ENCODE measurements at regions not wholly inside any gene's neighbourhood (a gene's known extent, or its start where the extent isn't known, plus 50 kb on each side); places are given as distances from the start of the nearest gene placed in this dataset.

DNA sequence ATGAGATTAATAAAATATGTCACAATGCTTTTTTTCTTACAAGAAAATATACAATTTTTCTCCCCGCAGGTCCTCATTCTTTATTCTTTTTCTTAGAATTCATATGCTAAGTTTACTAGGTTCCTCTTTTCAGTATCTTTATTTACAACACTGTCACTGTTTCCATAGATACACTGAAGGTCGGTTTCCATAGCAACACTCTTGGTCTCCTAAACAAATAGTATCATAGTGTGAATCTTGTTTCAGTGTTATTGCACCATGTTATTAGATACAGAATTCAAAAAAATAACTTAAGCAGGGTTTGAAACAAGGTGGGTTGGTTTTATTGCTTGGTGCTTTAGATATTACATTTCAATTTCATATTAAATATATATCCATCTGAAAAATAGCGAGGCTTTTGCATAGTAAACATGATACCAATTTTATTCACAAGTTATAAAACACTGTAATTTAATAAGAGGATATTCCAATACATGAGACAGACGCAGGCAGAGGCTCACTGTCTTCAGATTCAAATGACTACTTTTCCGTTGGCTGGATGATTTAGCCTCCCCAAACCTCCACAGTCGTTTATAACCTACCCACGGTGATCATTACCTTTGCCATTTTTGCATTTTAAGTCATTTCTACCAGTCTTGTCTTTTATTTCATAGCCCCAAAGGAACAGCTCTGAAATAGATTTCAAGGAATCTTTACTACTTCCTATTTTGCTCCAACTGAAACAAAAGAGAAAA, 88.9 kb upstream of the KLF6 start (continued):
- TF ChIP-seq MYC (IDR thresholded peaks at IDR 0.05; ENCODE audit: low read depth, low read length) (no peak), MYC (CRISPR knock-in tag; IDR thresholded peaks at IDR 0.05; ENCODE audit: borderline replicate concordance, low read depth) (no peak), HLTF (IDR thresholded peaks at IDR 0.05) (no peak), FOSL1 (tag; conservative IDR thresholded peaks at IDR 0.05) (peak; percentile 70), GATA2 (CRISPR knock-in tag; IDR thresholded peaks at IDR 0.05) (no peak), CEBPB (tag; IDR thresholded peaks at IDR 0.05) (peak; percentile 87), TEAD4 (IDR thresholded peaks at IDR 0.05; ENCODE audit: low read length) (peak; percentile 47; the same call in 1 of the 2 replicates), TEAD4 (CRISPR knock-in tag; IDR thresholded peaks at IDR 0.05; ENCODE audit: borderline replicate concordance) (no peak), MAZ (CRISPR knock-in tag; conservative IDR thresholded peaks at IDR 0.05 in 1 of 2, IDR thresholded peaks at IDR 0.05 in 1 of 2) (no peak), ZNF282 (CRISPR knock-in tag; IDR thresholded peaks at IDR 0.05) (no peak), KDM4B (IDR thresholded peaks at IDR 0.05; ENCODE audit: borderline replicate concordance in 2 of 2, low read depth in 1 of 2) (no peak), MEIS2 (IDR thresholded peaks at IDR 0.05; ENCODE audit: partially characterized antibody) (peak; percentile 72), ZNF584 (CRISPR knock-in tag; IDR thresholded peaks at IDR 0.05; ENCODE audit: low read depth) (peak; percentile 23; the same call in 1 of the 2 replicates), GABPA (tag; conservative IDR thresholded peaks at IDR 0.05; ENCODE audit: low read depth) (0 out of 2 replicates have a peak, but pooled peaks have one; percentile 26), BRCA1 (IDR thresholded peaks at IDR 0.05) (no peak), BRCA1 (CRISPR knock-in tag; IDR thresholded peaks at IDR 0.05) (no peak), ZNF561 (CRISPR knock-in tag; conservative IDR thresholded peaks at IDR 0.05) (no peak), MYNN (IDR thresholded peaks at IDR 0.05) (peak; percentile 99), MYNN (CRISPR knock-in tag; IDR thresholded peaks at IDR 0.05) (no peak), CBFA2T2 (conservative IDR thresholded peaks at IDR 0.05) (no peak), EP300 (IDR thresholded peaks at IDR 0.05; ENCODE audit: low read length) (peak; percentile 78), ARID1B (IDR thresholded peaks at IDR 0.05) (peak; percentile 49; the same call in 1 of the 2 replicates)
- TF ChIP-seq, protein P1, sequence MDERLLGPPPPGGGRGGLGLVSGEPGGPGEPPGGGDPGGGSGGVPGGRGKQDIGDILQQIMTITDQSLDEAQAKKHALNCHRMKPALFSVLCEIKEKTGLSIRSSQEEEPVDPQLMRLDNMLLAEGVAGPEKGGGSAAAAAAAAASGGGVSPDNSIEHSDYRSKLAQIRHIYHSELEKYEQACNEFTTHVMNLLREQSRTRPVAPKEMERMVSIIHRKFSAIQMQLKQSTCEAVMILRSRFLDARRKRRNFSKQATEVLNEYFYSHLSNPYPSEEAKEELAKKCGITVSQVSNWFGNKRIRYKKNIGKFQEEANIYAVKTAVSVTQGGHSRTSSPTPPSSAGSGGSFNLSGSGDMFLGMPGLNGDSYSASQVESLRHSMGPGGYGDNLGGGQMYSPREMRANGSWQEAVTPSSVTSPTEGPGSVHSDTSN (CRISPR knock-in tag; IDR thresholded peaks at IDR 0.05; ENCODE audit: low read depth), result no peak
- TF ChIP-seq, protein P1 (tag; conservative IDR thresholded peaks at IDR 0.05; ENCODE audit: low read depth), result peak; percentile 59
- TF ChIP-seq, protein P2, sequence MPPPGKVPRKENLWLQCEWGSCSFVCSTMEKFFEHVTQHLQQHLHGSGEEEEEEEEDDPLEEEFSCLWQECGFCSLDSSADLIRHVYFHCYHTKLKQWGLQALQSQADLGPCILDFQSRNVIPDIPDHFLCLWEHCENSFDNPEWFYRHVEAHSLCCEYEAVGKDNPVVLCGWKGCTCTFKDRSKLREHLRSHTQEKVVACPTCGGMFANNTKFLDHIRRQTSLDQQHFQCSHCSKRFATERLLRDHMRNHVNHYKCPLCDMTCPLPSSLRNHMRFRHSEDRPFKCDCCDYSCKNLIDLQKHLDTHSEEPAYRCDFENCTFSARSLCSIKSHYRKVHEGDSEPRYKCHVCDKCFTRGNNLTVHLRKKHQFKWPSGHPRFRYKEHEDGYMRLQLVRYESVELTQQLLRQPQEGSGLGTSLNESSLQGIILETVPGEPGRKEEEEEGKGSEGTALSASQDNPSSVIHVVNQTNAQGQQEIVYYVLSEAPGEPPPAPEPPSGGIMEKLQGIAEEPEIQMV (tag; conservative IDR thresholded peaks at IDR 0.05; ENCODE audit: low read depth), result no peak
- TF ChIP-seq, protein P3, sequence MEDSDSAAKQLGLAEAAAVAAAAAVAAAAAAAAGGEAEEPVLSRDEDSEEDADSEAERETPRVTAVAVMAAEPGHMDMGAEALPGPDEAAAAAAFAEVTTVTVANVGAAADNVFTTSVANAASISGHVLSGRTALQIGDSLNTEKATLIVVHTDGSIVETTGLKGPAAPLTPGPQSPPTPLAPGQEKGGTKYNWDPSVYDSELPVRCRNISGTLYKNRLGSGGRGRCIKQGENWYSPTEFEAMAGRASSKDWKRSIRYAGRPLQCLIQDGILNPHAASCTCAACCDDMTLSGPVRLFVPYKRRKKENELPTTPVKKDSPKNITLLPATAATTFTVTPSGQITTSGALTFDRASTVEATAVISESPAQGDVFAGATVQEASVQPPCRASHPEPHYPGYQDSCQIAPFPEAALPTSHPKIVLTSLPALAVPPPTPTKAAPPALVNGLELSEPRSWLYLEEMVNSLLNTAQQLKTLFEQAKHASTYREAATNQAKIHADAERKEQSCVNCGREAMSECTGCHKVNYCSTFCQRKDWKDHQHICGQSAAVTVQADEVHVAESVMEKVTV (CRISPR knock-in tag; IDR thresholded peaks at IDR 0.05), result no peak

Data from K562 (cell line).